HL-60 (cell line): ENCODE measurements at regions not wholly inside any gene's neighbourhood (a gene's known extent, or its start where the extent isn't known, plus 50 kb on each side); places are given as distances from the start of the nearest gene placed in this dataset.

Source experiments
- POLR2AphosphoS5 ChIP-seq: IDR thresholded peaks from 2 replicates; pipeline ENCODE4 v1.6.1; 2012; ENCODE audit warnings: low read depth
- TF ChIP-seq, protein P1 (sequence below): IDR thresholded peaks from 2 replicates; pipeline ENCODE4 v1.6.1; 2012; ENCODE audit warnings: low read depth; ENCODE audit not compliant: insufficient replicate concordance
- TF ChIP-seq, protein P2 (sequence below): IDR thresholded peaks from one replicate; pipeline ENCODE4 v1.5.1; 2011; ENCODE audit warnings: low read length, control low read depth, inconsistent platforms; ENCODE audit not compliant: insufficient read depth

DNA sequence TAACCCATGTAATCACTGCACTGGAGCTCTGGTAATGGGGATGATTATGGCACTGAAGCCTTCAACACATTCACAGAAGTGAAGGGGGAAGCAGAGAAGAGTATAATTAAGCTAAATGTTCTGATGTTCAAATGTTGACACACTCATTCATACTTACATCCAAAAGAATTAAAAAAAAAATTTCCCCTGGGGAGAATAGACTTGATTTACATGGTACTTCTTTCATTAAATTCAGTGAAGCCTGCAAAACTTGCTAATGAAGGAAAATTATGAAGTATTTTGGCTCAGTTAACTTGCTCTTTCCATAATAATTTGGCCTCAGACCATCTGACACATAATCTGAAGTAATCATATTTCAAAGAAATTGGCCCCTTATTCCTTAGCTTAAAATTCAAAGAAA lies 428.8 kb downstream of the SH3GL2 start:
- TF ChIP-seq, protein P1, sequence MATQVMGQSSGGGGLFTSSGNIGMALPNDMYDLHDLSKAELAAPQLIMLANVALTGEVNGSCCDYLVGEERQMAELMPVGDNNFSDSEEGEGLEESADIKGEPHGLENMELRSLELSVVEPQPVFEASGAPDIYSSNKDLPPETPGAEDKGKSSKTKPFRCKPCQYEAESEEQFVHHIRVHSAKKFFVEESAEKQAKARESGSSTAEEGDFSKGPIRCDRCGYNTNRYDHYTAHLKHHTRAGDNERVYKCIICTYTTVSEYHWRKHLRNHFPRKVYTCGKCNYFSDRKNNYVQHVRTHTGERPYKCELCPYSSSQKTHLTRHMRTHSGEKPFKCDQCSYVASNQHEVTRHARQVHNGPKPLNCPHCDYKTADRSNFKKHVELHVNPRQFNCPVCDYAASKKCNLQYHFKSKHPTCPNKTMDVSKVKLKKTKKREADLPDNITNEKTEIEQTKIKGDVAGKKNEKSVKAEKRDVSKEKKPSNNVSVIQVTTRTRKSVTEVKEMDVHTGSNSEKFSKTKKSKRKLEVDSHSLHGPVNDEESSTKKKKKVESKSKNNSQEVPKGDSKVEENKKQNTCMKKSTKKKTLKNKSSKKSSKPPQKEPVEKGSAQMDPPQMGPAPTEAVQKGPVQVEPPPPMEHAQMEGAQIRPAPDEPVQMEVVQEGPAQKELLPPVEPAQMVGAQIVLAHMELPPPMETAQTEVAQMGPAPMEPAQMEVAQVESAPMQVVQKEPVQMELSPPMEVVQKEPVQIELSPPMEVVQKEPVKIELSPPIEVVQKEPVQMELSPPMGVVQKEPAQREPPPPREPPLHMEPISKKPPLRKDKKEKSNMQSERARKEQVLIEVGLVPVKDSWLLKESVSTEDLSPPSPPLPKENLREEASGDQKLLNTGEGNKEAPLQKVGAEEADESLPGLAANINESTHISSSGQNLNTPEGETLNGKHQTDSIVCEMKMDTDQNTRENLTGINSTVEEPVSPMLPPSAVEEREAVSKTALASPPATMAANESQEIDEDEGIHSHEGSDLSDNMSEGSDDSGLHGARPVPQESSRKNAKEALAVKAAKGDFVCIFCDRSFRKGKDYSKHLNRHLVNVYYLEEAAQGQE = no peak
- TF ChIP-seq, protein P2, sequence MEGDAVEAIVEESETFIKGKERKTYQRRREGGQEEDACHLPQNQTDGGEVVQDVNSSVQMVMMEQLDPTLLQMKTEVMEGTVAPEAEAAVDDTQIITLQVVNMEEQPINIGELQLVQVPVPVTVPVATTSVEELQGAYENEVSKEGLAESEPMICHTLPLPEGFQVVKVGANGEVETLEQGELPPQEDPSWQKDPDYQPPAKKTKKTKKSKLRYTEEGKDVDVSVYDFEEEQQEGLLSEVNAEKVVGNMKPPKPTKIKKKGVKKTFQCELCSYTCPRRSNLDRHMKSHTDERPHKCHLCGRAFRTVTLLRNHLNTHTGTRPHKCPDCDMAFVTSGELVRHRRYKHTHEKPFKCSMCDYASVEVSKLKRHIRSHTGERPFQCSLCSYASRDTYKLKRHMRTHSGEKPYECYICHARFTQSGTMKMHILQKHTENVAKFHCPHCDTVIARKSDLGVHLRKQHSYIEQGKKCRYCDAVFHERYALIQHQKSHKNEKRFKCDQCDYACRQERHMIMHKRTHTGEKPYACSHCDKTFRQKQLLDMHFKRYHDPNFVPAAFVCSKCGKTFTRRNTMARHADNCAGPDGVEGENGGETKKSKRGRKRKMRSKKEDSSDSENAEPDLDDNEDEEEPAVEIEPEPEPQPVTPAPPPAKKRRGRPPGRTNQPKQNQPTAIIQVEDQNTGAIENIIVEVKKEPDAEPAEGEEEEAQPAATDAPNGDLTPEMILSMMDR = no peak
- TF ChIP-seq POLR2AphosphoS5 = no peak
